HG03432 (cell line): ENCODE measurements at regions not wholly inside any gene's neighbourhood (a gene's known extent, or its start where the extent isn't known, plus 50 kb on each side); places are given as distances from the start of the nearest gene placed in this dataset.

Experiments
- ATAC-seq: cut with Tn5 transposase; IDR thresholded peaks from one replicate; pipeline ENCODE4 v1.9.1; 2021; ENCODE audit warnings: mild to moderate bottlenecking, moderate library complexity; ENCODE audit not compliant: unreplicated experiment

GRCh38 chr7:17474724-17475344 is 176.4 kb downstream of the AHR start:
- no peak for ATAC-seq

GRCh38 chr7:17477182-17477581 is 178.7 kb downstream of the AHR start:
- ATAC-seq, result no peak

- ATAC-seq, result no peak
Measured at GRCh38 chr7:17481118-17481517, 182.7 kb downstream of the AHR start.

GRCh38 chr7:17485368-17485767 is 186.9 kb downstream of the AHR start:
- no peak for ATAC-seq

- no peak for ATAC-seq
Measured at GRCh38 chr7:17485904-17486303, 187.5 kb downstream of the AHR start.

- no peak for ATAC-seq
Measured at GRCh38 chr7:17486835-17487234, 188.4 kb downstream of the AHR start.

- ATAC-seq, result no peak
Measured at GRCh38 chr7:17487343-17487742, 188.9 kb downstream of the AHR start.

- no peak for ATAC-seq
Measured at GRCh38 chr7:17488829-17489228, 190.4 kb downstream of the AHR start.

GRCh38 chr7:17489961-17490360 is 191.5 kb downstream of the AHR start:
- ATAC-seq, result no peak

GRCh38 chr7:17490825-17491224 is 192.4 kb downstream of the AHR start:
- no peak for ATAC-seq

- ATAC-seq, result peak; percentile 64
Measured at GRCh38 chr7:17492437-17492836, 194.0 kb downstream of the AHR start.

- ATAC-seq, result no peak
Measured at GRCh38 chr7:17493446-17493845, 195.0 kb downstream of the AHR start.

GRCh38 chr7:17495655-17496394 is 197.4 kb downstream of the AHR start:
- no peak for ATAC-seq

- ATAC-seq, result no peak
Measured at GRCh38 chr7:17497136-17497535, 198.7 kb downstream of the AHR start.

- ATAC-seq, result no peak
Measured at GRCh38 chr7:17497549-17498167, 199.2 kb downstream of the AHR start.

GRCh38 chr7:17498230-17498629 is 199.8 kb downstream of the AHR start:
- no peak for ATAC-seq

GRCh38 chr7:17500736-17501135 is 202.3 kb downstream of the AHR start:
- ATAC-seq, result no peak

GRCh38 chr7:17501441-17502212 is 203.2 kb downstream of the AHR start:
- ATAC-seq, result no peak

- ATAC-seq, result no peak
Measured at GRCh38 chr7:17502213-17503060, 204.0 kb downstream of the AHR start.

- peak; percentile 91 for ATAC-seq
Measured at GRCh38 chr7:17506095-17506494, 207.6 kb downstream of the AHR start.

GRCh38 chr7:17506596-17506995 is 208.1 kb downstream of the AHR start:
- no peak for ATAC-seq
